Heart left ventricle (tissue), 13 donors: ENCODE measurements at regions not wholly inside any gene's neighbourhood (a gene's known extent, or its start where the extent isn't known, plus 50 kb on each side); places are given as distances from the start of the nearest gene placed in this dataset.

Experiments
- POLR2A ChIP-seq, 2 donors: fragments of 450-650 bp; IDR thresholded peaks; one replicate each; pipeline ENCODE4 v1.6.1; 2017; ENCODE audit warnings: antibody characterized with exemption in 2 of 2, mild to moderate bottlenecking in 2 of 2, moderate library complexity in 2 of 2
- TF ChIP-seq, protein P1 (sequence below), 12 donors: fragments of 200-600 bp; sonication (generic) in 4 of 12; IDR thresholded peaks; one replicate each; pipeline versions ENCODE4 v1.5.0 to v1.8.0; 2018 to 2022; ENCODE audit warnings: antibody characterized with exemption in 12 of 12, mild to moderate bottlenecking in 5 of 12
- donor health status: ischemic (EF 13 %, LVEDD 7.1; RV severe dilation, severe dysfunction).
- donor health status: DM: no; HTN: yes; CAD: no.
- donor health status: DM: no; HTN: no; CAD: no.
- donor health status: ischemic (EF 25% LVEDD 6.9; RV normal size, moderate dysfunction).
- donor health status: ischemic (EF 25% LVEDD 5.7; RV mildly dilated, moderate dysfunction).
- donor health status: ischemic (EF 35%, LVEDD 5.7; RV mildly dilated, moderate dysfunction).
- donor health status: nonischemic (EF 11% LVEDD 7.7; RV severe dilation, severe dysfunction).
- donor health status: DM: yes; HTN: yes; CAD: no.
- donor health status: PGD.
- donor health status: ischemic (EF 29% LVEDD 5.4; RV normal size, mild dysfunction).
- donor health status: nonischemic (EF 23%, LVEDD 6.1; RV moderate dilation, normal function).

DNA sequence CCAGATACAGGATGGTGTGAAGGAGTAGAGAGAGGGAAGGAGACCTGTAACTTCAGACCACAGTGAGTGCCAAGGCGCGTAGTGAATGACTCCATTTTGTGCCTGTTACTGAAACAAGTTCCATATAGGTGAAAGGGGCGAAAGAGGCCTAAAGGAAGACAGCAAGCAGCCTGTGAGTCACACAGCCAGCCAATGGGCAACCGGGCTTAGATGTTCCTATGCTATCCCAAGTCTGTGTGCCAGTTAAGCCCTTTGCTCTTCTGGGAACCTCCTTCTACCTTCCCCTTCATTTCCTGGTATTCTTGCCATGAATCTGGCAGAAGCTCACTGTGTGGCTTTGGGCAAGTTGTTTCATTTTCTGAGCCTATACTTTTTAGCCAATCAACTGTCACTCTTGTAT lies 161.8 kb upstream of the LDB2 start:
- no peak for TF ChIP-seq POLR2A (IDR thresholded peaks at IDR 0.05)
- TF ChIP-seq, protein P1, sequence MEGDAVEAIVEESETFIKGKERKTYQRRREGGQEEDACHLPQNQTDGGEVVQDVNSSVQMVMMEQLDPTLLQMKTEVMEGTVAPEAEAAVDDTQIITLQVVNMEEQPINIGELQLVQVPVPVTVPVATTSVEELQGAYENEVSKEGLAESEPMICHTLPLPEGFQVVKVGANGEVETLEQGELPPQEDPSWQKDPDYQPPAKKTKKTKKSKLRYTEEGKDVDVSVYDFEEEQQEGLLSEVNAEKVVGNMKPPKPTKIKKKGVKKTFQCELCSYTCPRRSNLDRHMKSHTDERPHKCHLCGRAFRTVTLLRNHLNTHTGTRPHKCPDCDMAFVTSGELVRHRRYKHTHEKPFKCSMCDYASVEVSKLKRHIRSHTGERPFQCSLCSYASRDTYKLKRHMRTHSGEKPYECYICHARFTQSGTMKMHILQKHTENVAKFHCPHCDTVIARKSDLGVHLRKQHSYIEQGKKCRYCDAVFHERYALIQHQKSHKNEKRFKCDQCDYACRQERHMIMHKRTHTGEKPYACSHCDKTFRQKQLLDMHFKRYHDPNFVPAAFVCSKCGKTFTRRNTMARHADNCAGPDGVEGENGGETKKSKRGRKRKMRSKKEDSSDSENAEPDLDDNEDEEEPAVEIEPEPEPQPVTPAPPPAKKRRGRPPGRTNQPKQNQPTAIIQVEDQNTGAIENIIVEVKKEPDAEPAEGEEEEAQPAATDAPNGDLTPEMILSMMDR (IDR thresholded peaks at IDR 0.05), result no peak
